ENCODE measurements at regions not wholly inside any gene's neighbourhood (a gene's known extent, or its start where the extent isn't known, plus 50 kb on each side); places are given as distances from the start of the nearest gene placed in this dataset.

- Histone ChIP-seq H3K36me3 (ENCODE audit: control insufficient read depth, insufficient read depth, low read length) (no peaks in the 10 kb centered on the region), H3K4me1 (ENCODE audit: control insufficient read depth, insufficient read depth, low read length) (no peaks in the 10 kb centered on the region), H3K9me3 (ENCODE audit: control insufficient read depth, low read length) (no peaks in the 10 kb centered on the region), H3K27me3 (ENCODE audit: control insufficient read depth, insufficient read depth, low read length, poor library complexity, severe bottlenecking) (no peaks in the 10 kb centered on the region), H3K4me3 (ENCODE audit: insufficient read depth, low read depth, low read length) (no peak overlapping the region), H3K27ac (ENCODE audit: insufficient read depth, low read depth, low read length, poor library complexity, severe bottlenecking) (no peak overlapping the region)
- 95 to 96% methylated on average over 12 of the region's 12 CpGs for WGBS, 2 experiments
These were observed 315.3 kb upstream of the PRICKLE1 start for GRCh38 chr12:42904683-42905418.

- no peaks in the 10 kb centered on the region for H3K9me3 ChIP-seq (ENCODE audit: control insufficient read depth, low read length)
- H3K27me3 ChIP-seq (ENCODE audit: control insufficient read depth, insufficient read depth, low read length, poor library complexity, severe bottlenecking): no peaks in the 10 kb centered on the region
- WGBS, 2 experiments: 91 to 92% methylated on average over 3 of the region's 3 CpGs
- no peak overlapping the region for H3K27ac ChIP-seq (ENCODE audit: insufficient read depth, low read depth, low read length, poor library complexity, severe bottlenecking)
- no peaks in the 10 kb centered on the region for H3K4me1 ChIP-seq (ENCODE audit: control insufficient read depth, insufficient read depth, low read length)
- H3K36me3 ChIP-seq (ENCODE audit: control insufficient read depth, insufficient read depth, low read length): no peaks in the 10 kb centered on the region
- no peak overlapping the region for H3K4me3 ChIP-seq (ENCODE audit: insufficient read depth, low read depth, low read length)
These were observed 314.2 kb upstream of the PRICKLE1 start for GRCh38 chr12:42903736-42904135.

- H3K4me1 ChIP-seq (ENCODE audit: control insufficient read depth, insufficient read depth, low read length): no peaks in the 10 kb centered on the region
- no peak overlapping the region for H3K27ac ChIP-seq (ENCODE audit: insufficient read depth, low read depth, low read length, poor library complexity, severe bottlenecking)
- no peaks in the 10 kb centered on the region for H3K27me3 ChIP-seq (ENCODE audit: control insufficient read depth, insufficient read depth, low read length, poor library complexity, severe bottlenecking)
- 95 to 96% methylated on average over 2 of the region's 2 CpGs for WGBS, 2 experiments
- H3K36me3 ChIP-seq (ENCODE audit: control insufficient read depth, insufficient read depth, low read length): no peaks in the 10 kb centered on the region
- no peak overlapping the region for H3K4me3 ChIP-seq (ENCODE audit: insufficient read depth, low read depth, low read length)
- H3K9me3 ChIP-seq (ENCODE audit: control insufficient read depth, low read length): no peaks in the 10 kb centered on the region
These were observed 312.5 kb upstream of the PRICKLE1 start for GRCh38 chr12:42902001-42902400.

GRCh38 chr12:42893803-42894202, 304.3 kb upstream of the PRICKLE1 start:
- Histone ChIP-seq H3K4me3 (ENCODE audit: insufficient read depth, low read depth, low read length) (no peak overlapping the region), H3K4me1 (ENCODE audit: control insufficient read depth, insufficient read depth, low read length) (no peaks in the 10 kb centered on the region)
- WGBS, 2 experiments: 92 to 93% methylated on average over 2 of the region's 2 CpGs

GRCh38 chr12:42892702-42893551, 303.4 kb upstream of the PRICKLE1 start:
- H3K9me3 ChIP-seq (ENCODE audit: control insufficient read depth, low read length): no peaks in the 10 kb centered on the region
- no peaks in the 10 kb centered on the region for H3K4me1 ChIP-seq (ENCODE audit: control insufficient read depth, insufficient read depth, low read length)
- H3K27ac ChIP-seq (ENCODE audit: insufficient read depth, low read depth, low read length, poor library complexity, severe bottlenecking): no peak overlapping the region
- H3K27me3 ChIP-seq (ENCODE audit: control insufficient read depth, insufficient read depth, low read length, poor library complexity, severe bottlenecking): no peaks in the 10 kb centered on the region
- no peak overlapping the region for H3K4me3 ChIP-seq (ENCODE audit: insufficient read depth, low read depth, low read length)
- WGBS, 2 experiments: 84 to 89% methylated on average over 4 of the region's 4 CpGs
- no peaks in the 10 kb centered on the region for H3K36me3 ChIP-seq (ENCODE audit: control insufficient read depth, insufficient read depth, low read length)

More at GRCh38 chr12:42893803-42894202, 304.3 kb upstream of the PRICKLE1 start:
- Histone ChIP-seq H3K27ac (ENCODE audit: insufficient read depth, low read depth, low read length, poor library complexity, severe bottlenecking) (no peak overlapping the region), H3K9me3 (ENCODE audit: control insufficient read depth, low read length) (no peaks in the 10 kb centered on the region), H3K27me3 (ENCODE audit: control insufficient read depth, insufficient read depth, low read length, poor library complexity, severe bottlenecking) (no peaks in the 10 kb centered on the region), H3K36me3 (ENCODE audit: control insufficient read depth, insufficient read depth, low read length) (no peaks in the 10 kb centered on the region)

- Histone ChIP-seq H3K27ac (ENCODE audit: insufficient read depth, low read depth, low read length, poor library complexity, severe bottlenecking) (no peak overlapping the region), H3K36me3 (ENCODE audit: control insufficient read depth, insufficient read depth, low read length) (no peaks in the 10 kb centered on the region), H3K9me3 (ENCODE audit: control insufficient read depth, low read length) (no peaks in the 10 kb centered on the region), H3K27me3 (ENCODE audit: control insufficient read depth, insufficient read depth, low read length, poor library complexity, severe bottlenecking) (no peaks in the 10 kb centered on the region), H3K4me1 (ENCODE audit: control insufficient read depth, insufficient read depth, low read length) (no peaks in the 10 kb centered on the region), H3K4me3 (ENCODE audit: insufficient read depth, low read depth, low read length) (no peak overlapping the region)
- no CpG with 5 or more reads among the region's 1 CpG for WGBS, 2 experiments
These were observed 298.1 kb upstream of the PRICKLE1 start for GRCh38 chr12:42887657-42888056.

GRCh38 chr12:42886160-42886559, 296.6 kb upstream of the PRICKLE1 start:
- H3K27ac ChIP-seq (ENCODE audit: insufficient read depth, low read depth, low read length, poor library complexity, severe bottlenecking): no peak overlapping the region
- WGBS, 2 experiments: 82 to 87% methylated on average over 3 of the region's 3 CpGs

GRCh38 chr12:42885677-42886076, 296.1 kb upstream of the PRICKLE1 start:
- Histone ChIP-seq H3K9me3 (ENCODE audit: control insufficient read depth, low read length) (no peaks in the 10 kb centered on the region), H3K27me3 (ENCODE audit: control insufficient read depth, insufficient read depth, low read length, poor library complexity, severe bottlenecking) (no peaks in the 10 kb centered on the region), H3K27ac (ENCODE audit: insufficient read depth, low read depth, low read length, poor library complexity, severe bottlenecking) (no peak overlapping the region), H3K4me1 (ENCODE audit: control insufficient read depth, insufficient read depth, low read length) (no peaks in the 10 kb centered on the region), H3K36me3 (ENCODE audit: control insufficient read depth, insufficient read depth, low read length) (no peaks in the 10 kb centered on the region), H3K4me3 (ENCODE audit: insufficient read depth, low read depth, low read length) (no peak overlapping the region)
- 80% methylated on average over 1 of the region's 2 CpGs; no CpG with 5 or more reads in 1 of the 2 experiments for WGBS, 2 experiments

More at GRCh38 chr12:42886160-42886559, 296.6 kb upstream of the PRICKLE1 start:
- no peaks in the 10 kb centered on the region for H3K9me3 ChIP-seq (ENCODE audit: control insufficient read depth, low read length)
- H3K4me3 ChIP-seq (ENCODE audit: insufficient read depth, low read depth, low read length): no peak overlapping the region
- H3K4me1 ChIP-seq (ENCODE audit: control insufficient read depth, insufficient read depth, low read length): no peaks in the 10 kb centered on the region
- no peaks in the 10 kb centered on the region for H3K36me3 ChIP-seq (ENCODE audit: control insufficient read depth, insufficient read depth, low read length)
- H3K27me3 ChIP-seq (ENCODE audit: control insufficient read depth, insufficient read depth, low read length, poor library complexity, severe bottlenecking): no peaks in the 10 kb centered on the region

GRCh38 chr12:42884116-42884515, 294.6 kb upstream of the PRICKLE1 start:
- H3K9me3 ChIP-seq (ENCODE audit: control insufficient read depth, low read length): no peaks in the 10 kb centered on the region
- H3K27ac ChIP-seq (ENCODE audit: insufficient read depth, low read depth, low read length, poor library complexity, severe bottlenecking): no peak overlapping the region
- no peaks in the 10 kb centered on the region for H3K36me3 ChIP-seq (ENCODE audit: control insufficient read depth, insufficient read depth, low read length)
- 93% methylated on average over 4 of the region's 4 CpGs for WGBS, 2 experiments
- no peaks in the 10 kb centered on the region for H3K27me3 ChIP-seq (ENCODE audit: control insufficient read depth, insufficient read depth, low read length, poor library complexity, severe bottlenecking)
- H3K4me3 ChIP-seq (ENCODE audit: insufficient read depth, low read depth, low read length): no peak overlapping the region
- no peaks in the 10 kb centered on the region for H3K4me1 ChIP-seq (ENCODE audit: control insufficient read depth, insufficient read depth, low read length)

GRCh38 chr12:42873401-42873800, 283.9 kb upstream of the PRICKLE1 start:
- H3K4me1 ChIP-seq (ENCODE audit: control insufficient read depth, insufficient read depth, low read length): no peaks in the 10 kb centered on the region
- no peaks in the 10 kb centered on the region for H3K36me3 ChIP-seq (ENCODE audit: control insufficient read depth, insufficient read depth, low read length)
- WGBS, 2 experiments: 91% methylated on average over 4 to 5 of the region's 5 CpGs
- no peaks in the 10 kb centered on the region for H3K27me3 ChIP-seq (ENCODE audit: control insufficient read depth, insufficient read depth, low read length, poor library complexity, severe bottlenecking)
- no peaks in the 10 kb centered on the region for H3K9me3 ChIP-seq (ENCODE audit: control insufficient read depth, low read length)
- H3K27ac ChIP-seq (ENCODE audit: insufficient read depth, low read depth, low read length, poor library complexity, severe bottlenecking): no peak overlapping the region
- H3K4me3 ChIP-seq (ENCODE audit: insufficient read depth, low read depth, low read length): no peak overlapping the region
